Activated CD4-positive, alpha-beta T cell treated with anti-CD3 and anti-CD28 coated beads, Interleukin-2, Interleukin-6, amounts not matched to agents 100 ng/mL and 50 ng/mL, durations not matched to agents 16 hours and 8 hours (primary cell): ENCODE measurements at regions not wholly inside any gene's neighbourhood (a gene's known extent, or its start where the extent isn't known, plus 50 kb on each side); places are given as distances from the start of the nearest gene placed in this dataset.
"Not testable (repeated sequence)": the region's sequence is repeated elsewhere in the genome, so short reads cannot be mapped to it uniquely, and the experiment has no call there.

ENCODE experiments used
- DNase-seq: peaks from one replicate; pipeline ENCODE4 v3.0.0-alpha.2; 2020

DNA sequence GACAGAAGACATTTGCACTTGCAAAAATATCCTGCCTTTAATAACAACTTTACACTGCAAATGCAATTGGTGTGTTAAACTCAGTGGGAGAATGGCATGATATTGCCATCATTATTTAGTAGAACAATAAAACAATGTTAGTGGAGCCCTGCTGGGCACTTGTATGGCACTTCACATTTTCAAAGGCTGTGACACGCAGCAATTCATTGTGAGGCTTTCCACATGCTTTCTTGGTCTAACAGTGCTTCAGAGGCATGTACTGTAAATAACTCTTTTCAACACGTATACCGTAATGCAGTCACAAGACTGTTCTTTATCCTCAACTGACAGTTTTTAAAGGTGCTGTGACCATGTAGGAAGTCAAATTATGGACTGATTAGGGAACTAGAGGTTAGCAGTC is 155.5 kb upstream of the EPB41L4A start:
- DNase-seq = no peak

DNA sequence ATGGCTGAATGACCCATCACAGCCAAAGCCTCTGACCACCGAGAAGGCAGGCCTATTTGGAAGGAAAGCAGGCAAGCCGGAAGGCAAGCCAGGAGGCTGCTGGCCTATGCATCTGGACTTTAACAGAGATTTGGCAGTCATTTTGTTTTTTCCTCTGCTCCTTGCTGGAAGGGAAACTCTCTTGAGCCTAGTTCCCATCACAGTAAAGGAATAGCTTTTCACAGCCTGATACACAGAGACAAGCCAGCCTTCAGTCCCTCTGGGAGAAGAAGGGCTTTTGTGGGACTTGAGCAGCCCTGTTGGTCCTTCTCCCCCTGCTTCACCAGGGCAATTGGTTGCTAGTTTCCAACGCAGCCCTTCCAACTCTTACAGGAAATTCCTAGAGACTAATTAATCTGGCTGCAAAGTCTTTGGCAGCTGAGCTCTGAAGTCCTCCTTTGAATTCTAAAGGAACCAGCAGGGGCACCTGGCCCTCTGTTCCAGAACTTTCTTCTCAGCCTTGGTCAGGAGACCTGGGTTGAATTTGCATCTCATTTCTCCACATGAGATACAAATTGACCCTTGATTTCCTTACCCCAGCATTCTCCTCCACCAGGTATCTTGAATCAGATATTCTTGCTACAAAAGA is 157.3 kb upstream of the EPB41L4A start:
- no peak for DNase-seq

DNA sequence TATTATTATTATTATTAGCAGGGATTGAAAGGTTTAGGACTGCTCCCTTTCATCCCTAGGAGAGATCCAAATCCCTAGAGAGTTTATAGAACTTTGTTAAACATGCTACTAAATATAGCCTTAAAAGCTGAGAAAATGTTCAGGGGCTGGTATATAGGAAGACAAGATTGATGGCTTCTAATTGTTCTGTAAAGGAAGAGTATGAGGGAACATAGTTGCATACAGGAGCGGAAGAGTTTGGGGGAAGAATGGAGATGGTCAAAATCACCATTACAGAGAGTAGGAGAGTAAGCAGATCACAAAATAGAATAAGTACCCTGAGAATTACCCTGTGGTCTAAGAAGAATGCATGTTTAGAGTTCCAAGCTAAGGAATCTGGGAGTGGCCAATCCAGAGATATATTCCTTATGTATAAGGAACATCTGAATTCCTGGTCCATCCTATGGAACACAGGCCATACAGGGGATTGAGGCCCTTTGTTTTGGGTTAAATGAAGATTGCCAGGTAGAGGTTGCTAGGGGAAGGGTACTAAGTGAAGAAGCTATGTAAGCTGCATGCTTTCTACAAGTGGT is 158.0 kb upstream of the APC start:
- DNase-seq = no peak

DNA sequence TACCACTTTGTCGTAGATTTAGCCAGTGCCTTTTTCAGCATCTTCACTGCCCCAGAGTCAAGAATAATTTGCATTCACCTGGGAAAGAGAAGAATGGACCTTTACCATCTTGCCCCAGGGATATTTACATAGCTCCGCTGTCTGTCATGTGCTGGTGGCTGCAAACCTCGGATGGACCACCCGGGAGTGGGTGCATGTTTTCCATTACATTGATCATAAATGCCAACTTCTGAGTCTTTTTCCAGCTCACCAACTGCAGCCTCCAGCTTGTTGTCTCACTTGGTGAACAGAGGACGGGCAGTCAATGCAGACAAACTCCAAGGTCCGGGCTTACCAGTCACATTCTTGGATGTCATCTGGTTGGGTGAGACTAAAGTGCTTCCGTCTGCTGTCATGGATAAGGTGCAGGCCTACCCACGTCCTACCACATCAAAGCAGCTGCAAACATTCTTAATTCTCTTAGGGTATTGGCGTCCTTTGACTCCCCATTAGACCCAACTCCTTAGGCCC is 155.8 kb upstream of the APC start:
- DNase-seq = no peak

DNA sequence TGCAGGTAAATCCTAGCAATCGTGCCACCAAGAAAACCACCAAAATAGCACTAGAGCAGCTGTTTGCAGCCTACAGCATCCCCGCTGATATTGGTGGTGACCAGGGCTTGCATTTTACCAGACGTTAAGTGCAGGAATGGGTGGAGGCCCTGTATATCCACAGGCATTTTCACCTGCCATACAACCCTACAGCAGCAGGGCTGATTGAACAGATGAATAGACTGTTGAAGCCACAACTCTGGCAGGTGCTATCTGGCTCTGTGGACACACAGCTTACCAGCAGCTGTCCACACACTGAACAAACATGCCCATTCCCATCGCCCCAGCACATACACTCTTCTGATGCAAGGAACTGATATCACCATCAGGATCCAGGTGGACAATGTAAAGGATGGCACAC is 154.5 kb upstream of the APC start:
- DNase-seq = no peak

DNA sequence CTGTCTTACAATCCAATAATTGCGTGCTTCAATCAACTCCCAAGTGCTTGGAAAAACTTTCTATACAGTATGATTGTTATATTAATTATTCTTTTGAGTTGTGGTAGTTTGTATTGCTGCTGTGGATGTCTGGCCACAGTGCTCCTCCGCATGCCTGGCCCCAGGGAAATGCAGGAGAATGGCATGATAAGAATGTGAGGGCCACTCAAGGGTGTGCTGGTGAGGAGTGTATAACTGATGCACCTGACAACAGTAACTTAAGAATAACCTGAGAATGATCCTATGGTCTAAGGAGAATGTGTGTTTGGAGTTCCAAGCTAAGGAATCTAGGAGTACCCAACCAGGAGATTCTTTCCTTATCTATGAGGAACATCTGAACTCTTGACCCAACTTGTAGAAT is 152.9 kb upstream of the APC start:
- DNase-seq = no peak

DNA sequence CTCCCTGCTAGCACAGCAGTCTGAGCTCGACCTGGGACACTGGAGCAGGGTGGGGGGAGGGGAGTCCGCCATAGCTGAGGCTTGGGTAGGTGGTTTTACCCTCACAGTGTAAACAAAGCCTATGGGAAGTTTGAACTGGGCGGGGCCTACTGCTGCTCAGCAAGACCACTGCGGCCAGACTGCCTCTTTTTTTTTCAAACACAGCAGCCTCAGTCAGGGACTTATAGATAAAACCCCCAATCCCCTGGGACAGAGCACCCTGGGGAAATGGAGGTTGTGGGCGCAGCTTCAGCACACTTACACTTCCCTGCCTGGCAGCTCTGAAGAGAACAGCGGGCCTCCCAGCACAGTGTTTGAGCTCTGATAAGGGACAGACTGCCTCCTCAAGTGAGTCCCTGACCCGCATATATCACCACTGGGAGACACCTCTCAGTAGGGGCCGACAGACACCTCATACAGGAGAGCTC is 151.1 kb upstream of the APC start:
- no peak for DNase-seq

DNA sequence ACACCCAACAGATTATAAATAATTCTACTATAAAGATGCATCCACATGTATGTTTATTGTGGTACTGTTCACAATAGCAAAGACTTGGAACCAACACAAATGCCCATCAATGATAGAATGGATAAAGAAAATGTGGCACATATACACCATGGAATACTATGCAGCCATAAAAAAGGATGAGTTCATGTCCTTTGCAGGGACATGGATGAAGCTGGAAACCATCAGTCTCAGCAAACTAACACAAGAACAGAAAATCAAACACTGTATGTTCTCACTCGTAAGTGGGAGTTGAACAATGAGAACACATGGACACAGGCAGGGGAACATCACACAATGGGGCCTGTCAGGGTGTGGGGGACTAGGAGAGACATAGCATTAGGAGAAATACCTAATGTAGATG is 146.8 kb upstream of the APC start:
- not testable (repeated sequence) for DNase-seq

DNA sequence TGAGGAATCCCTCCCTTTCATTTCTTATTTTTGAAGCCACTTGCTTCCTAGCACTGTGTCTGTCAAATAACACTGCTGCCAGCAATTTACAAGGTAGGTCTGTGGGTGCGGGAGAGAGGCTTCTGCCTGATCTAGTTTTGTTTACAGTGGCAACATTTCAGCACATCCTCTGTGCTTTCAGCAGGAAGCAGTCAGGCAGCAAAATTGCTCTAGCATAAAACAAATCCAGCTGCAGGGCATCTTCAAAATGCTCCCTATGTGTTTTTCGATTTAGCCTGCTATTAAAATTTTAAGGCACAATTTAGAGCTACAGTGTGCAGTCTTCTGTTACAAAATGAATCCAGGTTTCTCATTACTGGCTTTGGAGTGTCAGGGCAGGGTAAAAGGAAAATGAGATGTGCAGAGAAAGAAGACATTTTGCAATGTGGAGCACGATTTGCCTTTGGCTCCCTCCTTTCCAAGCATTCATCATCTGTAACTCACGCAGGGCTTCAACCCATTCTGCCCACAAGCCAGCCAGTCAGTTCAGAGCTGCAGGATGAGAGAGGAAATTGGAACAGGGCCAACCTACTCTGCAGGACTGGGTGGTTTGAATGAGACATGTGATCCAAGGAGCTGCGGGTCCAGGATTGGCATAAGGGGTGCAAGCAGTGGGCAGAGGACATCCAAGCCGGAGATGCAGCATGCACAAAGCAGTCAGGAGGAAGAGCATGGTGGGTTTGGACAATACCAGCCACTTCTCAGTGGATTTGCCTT is 143.4 kb upstream of the APC start:
- no peak for DNase-seq

DNA sequence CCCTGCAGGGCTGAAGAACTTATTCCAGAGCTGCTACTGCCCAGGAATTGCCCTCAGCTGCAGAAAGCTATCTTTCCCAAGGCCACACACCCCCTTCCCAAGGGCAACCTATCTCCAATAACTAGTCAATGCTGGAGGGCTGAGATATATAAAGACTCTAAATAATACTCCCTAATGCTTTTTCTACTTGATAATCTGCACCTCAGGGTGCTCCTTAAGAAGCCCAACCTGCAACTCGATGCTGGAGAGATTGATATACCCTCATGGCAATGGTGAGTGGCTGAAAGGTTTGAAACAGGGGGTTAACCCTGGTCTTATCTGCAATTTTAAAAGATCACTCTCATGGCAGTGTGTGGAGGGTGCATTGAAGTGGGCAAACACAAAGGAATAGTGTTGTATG is 142.7 kb upstream of the APC start:
- DNase-seq = no peak

DNA sequence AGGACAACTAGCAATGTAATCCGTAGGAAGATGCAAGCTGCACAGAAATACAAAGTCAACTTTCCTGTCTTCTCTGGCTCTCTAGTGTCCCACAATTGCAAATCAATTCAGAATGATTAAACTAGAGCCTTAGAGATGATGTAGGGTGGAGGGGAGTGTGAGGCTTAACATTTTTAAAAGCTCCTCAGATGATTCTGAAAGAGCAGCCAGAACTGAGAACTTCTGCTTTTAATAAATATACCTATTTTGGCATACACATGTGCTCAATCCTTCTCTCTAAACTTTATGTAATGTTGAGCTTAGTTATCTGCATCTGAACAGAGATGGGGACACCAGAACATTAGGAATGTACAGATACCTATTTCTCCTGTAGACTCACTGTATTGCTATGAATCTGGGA is 139.9 kb upstream of the APC start:
- DNase-seq = no peak

DNA sequence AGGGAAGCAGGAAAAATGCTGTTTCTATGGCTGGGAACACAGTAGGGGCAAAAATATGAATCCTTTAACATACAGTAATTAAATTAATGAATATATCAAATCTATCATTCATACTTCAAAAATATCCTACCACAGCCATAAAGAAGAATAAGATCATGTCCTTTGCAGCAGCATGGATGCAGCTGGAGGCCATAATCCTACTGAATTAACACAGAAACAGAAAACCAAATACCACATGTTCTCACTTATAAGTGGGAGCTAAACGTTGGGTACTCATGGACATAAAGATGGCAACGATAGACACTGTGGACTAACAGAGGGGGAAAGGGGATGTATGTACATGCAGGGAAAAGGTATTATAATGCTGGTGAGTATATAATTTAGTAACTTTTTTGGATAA is 137.2 kb upstream of the APC start:
- not testable (repeated sequence) for DNase-seq

DNA sequence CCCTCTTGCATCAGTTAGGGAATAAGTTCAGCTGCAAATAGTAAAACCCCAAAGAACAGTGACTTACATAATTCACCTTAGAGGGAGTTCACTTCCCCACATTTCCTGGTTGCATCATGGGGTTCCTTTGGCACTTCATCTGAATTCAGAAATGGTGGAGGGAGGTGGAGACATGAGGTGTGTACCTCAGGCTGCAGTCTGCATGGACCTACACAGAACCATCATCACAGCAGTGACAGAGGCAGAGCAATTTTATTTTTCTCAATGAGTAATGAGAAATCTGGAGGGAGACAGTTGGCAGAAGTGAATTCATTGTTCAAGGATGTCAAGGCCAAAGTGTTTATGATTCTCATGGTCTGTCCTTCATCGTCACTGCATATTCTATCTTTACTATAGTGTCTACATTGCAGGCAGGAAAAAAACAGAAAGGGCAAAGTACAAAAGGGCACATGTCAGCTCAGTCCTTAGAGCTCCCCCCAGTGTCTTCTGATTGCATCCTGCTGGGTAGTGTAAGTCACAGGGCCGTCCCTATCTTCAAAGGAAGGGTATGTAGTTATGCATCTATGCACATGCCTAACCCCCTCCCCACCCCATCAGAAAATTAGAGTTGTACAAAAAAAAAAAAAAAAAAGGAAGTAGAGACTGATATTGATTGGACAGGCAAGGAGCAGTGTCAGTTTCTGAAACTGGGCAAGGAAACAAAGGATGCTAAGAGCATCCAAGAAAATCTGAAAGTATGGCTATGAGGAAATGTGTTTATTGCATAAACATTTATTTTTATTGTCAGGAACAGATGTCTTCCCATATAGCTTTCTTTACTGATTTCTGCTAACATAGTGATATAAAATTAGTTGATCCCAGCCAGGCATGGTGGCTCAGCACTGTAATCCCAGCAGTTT is 132.7 kb upstream of the APC start:
- DNase-seq = peak; percentile 13

DNA sequence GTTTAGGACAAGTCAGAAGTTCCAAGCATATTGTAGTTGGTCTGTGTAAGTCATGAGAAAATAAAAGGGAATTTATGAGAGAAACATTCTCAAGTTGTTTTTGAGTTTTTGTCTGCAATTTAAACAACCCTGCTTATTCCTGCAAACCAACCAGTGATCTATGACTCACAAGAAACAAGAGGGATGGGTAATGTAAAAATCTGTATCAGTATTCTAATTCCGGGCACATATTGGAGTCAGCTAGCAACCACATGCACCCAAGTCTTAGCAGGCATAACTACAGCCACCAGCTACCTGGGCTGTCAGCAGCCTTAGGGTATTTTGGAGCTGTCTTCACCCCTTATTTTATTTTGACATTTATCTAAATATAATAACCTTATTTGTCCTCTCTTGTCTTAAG is 128.7 kb upstream of the APC start:
- no peak for DNase-seq

DNA sequence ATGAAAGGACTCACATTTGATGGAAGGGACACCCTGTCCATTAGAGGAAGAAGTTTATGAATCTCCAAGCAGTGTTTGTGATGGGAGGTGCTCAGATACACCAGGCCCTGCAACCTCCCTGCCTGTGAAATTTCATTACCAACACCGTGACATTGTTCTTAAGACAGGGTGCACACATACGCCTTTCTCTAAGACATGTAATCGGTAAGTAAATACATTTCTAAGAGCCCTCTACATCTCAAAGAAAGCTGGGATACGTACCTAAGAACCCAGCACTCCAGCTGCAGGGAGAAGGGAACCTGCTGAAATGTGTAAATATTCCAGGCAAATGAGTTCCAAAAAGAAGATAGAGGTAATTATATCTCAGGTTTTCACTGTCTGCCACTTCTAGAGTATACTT is 125.0 kb upstream of the APC start:
- no peak for DNase-seq

DNA sequence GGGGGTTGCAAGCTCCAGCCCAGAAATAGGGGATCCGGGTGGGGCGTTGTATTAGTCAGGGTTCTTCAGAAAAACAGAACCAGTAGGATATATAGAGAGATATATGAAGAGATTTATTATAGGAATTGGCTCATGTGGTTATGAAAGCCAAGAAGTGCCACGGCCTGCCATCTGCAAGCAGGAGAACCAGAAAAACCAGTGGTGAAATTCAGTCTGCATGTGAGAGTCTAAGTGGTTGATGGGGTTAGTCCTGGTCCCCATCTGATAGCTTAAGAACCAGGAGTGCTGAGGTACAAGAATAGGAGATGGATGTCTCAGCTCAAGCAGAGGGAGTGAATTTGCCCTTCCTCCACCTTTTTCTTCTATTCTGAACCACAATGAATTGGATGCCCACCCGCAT is 123.4 kb upstream of the APC start:
- no peak for DNase-seq

DNA sequence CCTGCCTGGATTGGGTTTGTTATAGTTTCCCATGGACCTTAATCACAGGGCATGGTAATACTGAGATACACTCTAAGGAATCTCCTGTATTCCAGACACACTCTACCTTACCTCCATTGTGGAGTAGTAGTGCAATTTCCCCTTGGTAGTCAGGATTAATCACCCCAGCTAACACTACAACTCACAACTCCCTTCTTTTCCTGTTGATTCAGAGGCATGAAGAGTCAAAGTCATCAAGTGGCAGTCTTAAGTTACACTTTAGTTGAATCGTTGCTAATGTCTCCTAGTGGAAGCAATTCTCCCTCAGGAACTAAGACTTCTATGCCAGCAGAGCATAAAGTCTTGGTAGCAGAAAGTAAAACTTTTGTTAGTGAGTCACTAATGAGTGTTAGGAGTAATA is 122.7 kb upstream of the APC start:
- no peak for DNase-seq

DNA sequence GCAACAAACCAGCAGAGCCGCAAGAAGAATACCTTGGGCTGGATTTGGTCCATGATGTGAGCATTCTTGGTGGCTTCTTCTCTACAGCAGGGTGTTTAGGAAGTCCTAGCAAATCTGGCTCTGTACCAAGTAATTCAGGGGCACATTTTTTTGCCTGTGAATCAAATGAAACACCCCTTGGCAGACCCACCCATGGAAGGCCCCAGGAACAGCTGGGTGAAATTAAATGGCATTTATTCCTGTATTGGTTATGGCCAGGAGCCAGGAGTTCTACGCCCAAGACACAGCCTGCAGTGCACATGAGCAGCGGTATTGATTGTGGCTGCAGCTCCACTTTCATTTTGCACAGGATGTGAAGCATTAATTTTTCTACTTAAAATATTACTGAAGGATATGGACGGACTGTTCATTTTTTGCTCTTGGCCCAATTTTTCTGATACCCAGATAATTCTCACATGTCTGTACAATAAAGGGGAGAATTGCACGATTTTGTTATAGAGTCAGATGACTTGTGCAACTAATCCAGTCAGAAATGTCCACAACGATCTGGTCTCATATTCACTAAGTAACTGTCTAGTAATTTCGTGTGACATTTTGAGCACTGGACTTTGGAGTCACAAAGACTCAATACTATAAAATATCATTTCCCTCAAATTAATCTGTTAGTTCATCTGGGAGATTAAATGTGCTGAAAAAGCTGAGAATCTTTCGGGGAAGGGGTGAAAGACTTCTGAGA is 120.7 kb upstream of the APC start:
- DNase-seq = no peak

DNA sequence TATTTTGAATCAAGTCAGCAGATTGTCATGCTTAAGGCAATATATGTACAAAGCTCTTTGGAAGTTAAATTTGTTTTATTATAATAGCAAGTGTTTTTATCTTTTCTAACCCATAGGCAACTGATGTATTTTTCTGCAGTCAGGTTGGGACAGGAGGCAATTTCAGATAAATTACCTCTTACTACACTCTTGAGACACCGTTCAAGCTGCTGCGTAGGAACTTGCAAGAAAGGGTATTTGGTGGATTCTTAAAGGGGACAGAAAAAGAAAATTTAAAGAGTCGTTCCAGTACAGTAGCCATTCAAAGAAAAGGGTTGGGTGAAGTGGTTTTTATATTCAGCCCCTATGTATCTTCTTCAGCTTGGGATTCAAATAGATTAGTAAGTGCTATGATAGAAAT is 112.4 kb upstream of the APC start:
- DNase-seq = no peak

DNA sequence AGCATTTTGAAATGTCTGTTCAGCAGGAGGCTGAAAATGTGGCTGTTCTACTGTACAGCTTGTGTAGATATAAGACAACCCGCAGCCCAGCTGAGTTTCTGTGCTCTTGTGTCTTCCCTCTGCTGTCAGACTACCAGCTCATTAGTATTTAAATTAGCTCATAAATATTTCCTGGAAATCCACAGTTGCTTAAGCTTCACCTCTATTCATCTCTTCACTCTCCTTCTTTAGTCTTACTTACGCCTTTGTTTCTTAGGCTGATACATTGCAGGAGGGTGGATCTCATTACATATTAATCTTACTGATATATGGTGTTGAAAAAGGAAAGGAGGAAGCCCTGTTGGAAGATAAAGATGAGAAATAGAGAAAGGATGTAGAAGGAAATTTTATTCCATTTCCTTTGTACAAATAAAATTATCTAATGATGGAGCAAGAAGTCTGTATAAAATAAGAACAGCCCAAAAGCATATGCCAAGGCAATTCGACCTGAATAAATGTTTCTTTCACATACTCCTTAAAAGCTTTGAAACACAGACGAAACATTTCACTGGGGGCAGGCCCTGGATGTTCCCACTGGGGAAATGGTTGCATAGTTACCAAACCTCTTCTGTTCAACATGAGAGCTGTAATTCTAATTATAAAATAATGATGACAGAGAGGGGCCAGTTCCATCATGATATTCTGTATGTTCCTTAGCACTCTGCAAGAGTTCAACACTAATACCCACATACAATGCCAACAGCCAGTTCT is 111.8 kb upstream of the APC start:
- DNase-seq = no peak

DNA sequence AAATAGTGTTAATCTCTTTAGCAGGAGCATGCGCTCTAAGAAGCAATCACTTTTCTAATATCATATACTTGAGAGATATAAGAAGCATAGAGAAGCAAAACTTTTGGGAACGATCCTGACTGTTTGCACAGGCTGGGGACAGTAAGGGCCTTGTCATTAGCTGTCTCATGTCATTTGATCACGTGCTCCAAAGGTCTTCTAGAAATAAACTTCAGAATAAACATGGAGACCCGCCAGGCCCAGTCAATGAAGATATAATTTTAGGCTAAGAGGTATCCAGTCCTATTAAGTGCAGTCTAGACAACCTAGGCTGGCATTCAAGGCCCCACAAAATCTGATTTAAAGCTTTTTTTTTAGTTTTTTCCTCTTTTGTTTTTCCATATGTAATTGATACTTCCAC is 111.0 kb upstream of the APC start:
- DNase-seq = no peak
